Fibroblast of mammary gland (primary cell): ENCODE measurements at regions not wholly inside any gene's neighbourhood (a gene's known extent, or its start where the extent isn't known, plus 50 kb on each side); places are given as distances from the start of the nearest gene placed in this dataset.

Source experiments
- DNase-seq: peaks from one replicate; pipeline ENCODE4 v3.0.0-alpha.2; 2010; ENCODE audit warnings: low read depth
- H3K4me3 ChIP-seq: 2 replicates; pipeline ENCODE4 v1.5.1; 2011; ENCODE audit warnings: low read depth, mild to moderate bottlenecking, low read length, moderate library complexity; ENCODE audit not compliant: control insufficient read depth
- CTCF ChIP-seq: conservative IDR thresholded peaks from 2 replicates; pipeline ENCODE4 v1.5.1; 2011; ENCODE audit warnings: low read depth, low read length, inconsistent platforms; ENCODE audit not compliant: control insufficient read depth, insufficient read depth

GRCh38 chr10:62746951-62747729, 57.4 kb upstream of the ADO start:
- no peak for TF ChIP-seq CTCF
- DNase-seq = no peak
- no peak overlapping the region for H3K4me3 ChIP-seq

GRCh38 chr10:62748386-62748785, 56.1 kb upstream of the ADO start:
- TF ChIP-seq CTCF = no peak
- H3K4me3 ChIP-seq = no peak overlapping the region
- DNase-seq = no peak

GRCh38 chr10:62749093-62749683, 55.3 kb upstream of the ADO start:
- TF ChIP-seq CTCF = no peak
- no peak overlapping the region for H3K4me3 ChIP-seq
- DNase-seq = no peak
